Natural killer cell (primary cell): ENCODE measurements at regions not wholly inside any gene's neighbourhood (a gene's known extent, or its start where the extent isn't known, plus 50 kb on each side); places are given as distances from the start of the nearest gene placed in this dataset.

ENCODE experiments used
- ATAC-seq, 3 donors: fragments of 150-1000 bp in 2 of 3; fragments of 200-7000 bp in 1 of 3; cut with Tn5 transposase; 1 replicate in 1 of 3; 2 replicates in 2 of 3; pipeline ENCODE4 v1.10.0; 2021; ENCODE audit warnings: mild to moderate bottlenecking in 2 of 3, moderate library complexity in 2 of 3
- DNase-seq, 2 donors: peaks; one replicate each; pipeline versions ENCODE4 v3.0.0 to v3.0.0-alpha.2; 2013 to 2021; ENCODE audit warnings: mixed read lengths in 1 of 2
- H3K27ac ChIP-seq: one replicate; pipeline ENCODE4 v1.5.1; 2013; ENCODE audit warnings: mild to moderate bottlenecking, low read length
- H3K27me3 ChIP-seq: one replicate; pipeline ENCODE4 v1.6.1; 2013; ENCODE audit warnings: low read length; ENCODE audit not compliant: control insufficient read depth, insufficient read depth
- H3K36me3 ChIP-seq: one replicate; pipeline ENCODE4 v1.6.1; 2013; ENCODE audit warnings: low read length; ENCODE audit not compliant: control insufficient read depth, insufficient read depth
- H3K4me1 ChIP-seq: one replicate; pipeline ENCODE4 v1.6.1; 2013; ENCODE audit warnings: low read length; ENCODE audit not compliant: control insufficient read depth, insufficient read depth
- H3K4me3 ChIP-seq: one replicate; pipeline ENCODE4 v1.5.1; 2013; ENCODE audit warnings: low read length
- H3K9me3 ChIP-seq: one replicate; pipeline ENCODE4 v1.6.1; 2013; ENCODE audit warnings: low read length; ENCODE audit not compliant: control insufficient read depth, insufficient read depth
- H3K27ac Mint-ChIP-seq, 2 donors: one replicate each; pipeline ENCODE4 v1.8.0; 2022; ENCODE audit warnings: mild to moderate bottlenecking in 2 of 2, mixed read lengths in 2 of 2, moderate library complexity in 1 of 2
- H3K27me3 Mint-ChIP-seq, 2 donors: one replicate each; pipeline ENCODE4 v1.8.0; 2022; ENCODE audit warnings: low read depth in 2 of 2, mixed read lengths in 2 of 2
- H3K36me3 Mint-ChIP-seq: one replicate; pipeline ENCODE4 v1.8.0; 2022; ENCODE audit warnings: mixed read lengths
- H3K4me1 Mint-ChIP-seq, 2 donors: one replicate each; pipeline ENCODE4 v1.8.0; 2022; ENCODE audit warnings: mixed read lengths in 2 of 2
- H3K4me3 Mint-ChIP-seq: one replicate; pipeline ENCODE4 v1.8.0; 2022; ENCODE audit warnings: mild to moderate bottlenecking, moderate library complexity, mixed read lengths
- H3K9me3 Mint-ChIP-seq, 2 donors: one replicate each; pipeline ENCODE4 v1.8.0; 2022; ENCODE audit warnings: mixed read lengths in 2 of 2
- CTCF ChIP-seq: fragments of 200-600 bp; IDR thresholded peaks from one replicate; pipeline ENCODE4 v1.8.0; 2022; ENCODE audit warnings: antibody characterized with exemption
- WGBS: methylation state at CpG from one replicate; pipeline ENCODE4 v1.1.7; 2013; ENCODE audit warnings: missing lambda C conversion rate; ENCODE audit not compliant: insufficient coverage; 5-methylcytosine and 5-hydroxymethylcytosine counted together
- intact Hi-C: fragments of 100-400 bp; cut with micrococcal nuclease; formaldehyde crosslinking; loops from one replicate; pipeline ENCODE4 v1.14.2; 2022

- intact Hi-C loops: no loop called here
- no peak overlapping the region for H3K27ac Mint-ChIP-seq
Observed at GRCh38 chr2:33897741-33898140, 298.6 kb upstream of the FAM98A start.

GRCh38 chr2:33893824-33894223, 294.7 kb upstream of the FAM98A start:
- no peaks in the 10 kb centered on the region for H3K36me3 ChIP-seq
- no peaks in the 10 kb centered on the region for H3K9me3 ChIP-seq
- Mint-ChIP-seq H3K27me3 (no peaks in the 10 kb centered on the region), H3K4me3 (no peak overlapping the region), H3K27ac (no peak overlapping the region), H3K4me1 (no peaks in the 10 kb centered on the region), H3K9me3 (peaks cover 3 to 4% of the 10 kb centered on the region in 2 donors), H3K36me3 (no peaks in the 10 kb centered on the region)
- H3K4me1 ChIP-seq: no peaks in the 10 kb centered on the region
- H3K4me3 ChIP-seq: no peak overlapping the region
- no peak overlapping the region for H3K27ac ChIP-seq
- TF ChIP-seq CTCF: no peak
- DNase-seq: no peak
- no peaks in the 10 kb centered on the region for H3K27me3 ChIP-seq
- intact Hi-C loops: no loop called here
- 100% methylated on average over 1 of the region's 1 CpG for WGBS
- no peak for ATAC-seq

More at GRCh38 chr2:33897741-33898140, 298.6 kb upstream of the FAM98A start:
- H3K9me3 Mint-ChIP-seq: peaks cover 11 to 12% of the 10 kb centered on the region in 2 donors
- WGBS: 18% methylated on average over 1 of the region's 1 CpG
- H3K36me3 Mint-ChIP-seq: no peaks in the 10 kb centered on the region
- DNase-seq (no peak), ATAC-seq (no peak)
- Histone ChIP-seq H3K9me3 (no peaks in the 10 kb centered on the region), H3K27me3 (no peaks in the 10 kb centered on the region), H3K4me3 (no peak overlapping the region), H3K27ac (no peak overlapping the region), H3K36me3 (no peaks in the 10 kb centered on the region), H3K4me1 (no peaks in the 10 kb centered on the region)
- H3K4me3 Mint-ChIP-seq: no peak overlapping the region
- TF ChIP-seq CTCF: no peak
- no peaks in the 10 kb centered on the region for H3K4me1 Mint-ChIP-seq
- no peaks in the 10 kb centered on the region for H3K27me3 Mint-ChIP-seq

GRCh38 chr2:33891616-33892015, 292.5 kb upstream of the FAM98A start:
- no peaks in the 10 kb centered on the region for H3K4me1 ChIP-seq
- no peak overlapping the region for H3K4me3 ChIP-seq
- peaks cover 0 to 2% of the 10 kb centered on the region in 2 donors for H3K9me3 Mint-ChIP-seq
- intact Hi-C loops: no loop called here
- ATAC-seq (no peak), DNase-seq (no peak)
- H3K27me3 ChIP-seq: no peaks in the 10 kb centered on the region
- no peak for TF ChIP-seq CTCF
- H3K4me3 Mint-ChIP-seq: no peak overlapping the region
- H3K27ac Mint-ChIP-seq: no peak overlapping the region
- H3K9me3 ChIP-seq: no peaks in the 10 kb centered on the region
- no peaks in the 10 kb centered on the region for H3K36me3 Mint-ChIP-seq
- H3K27me3 Mint-ChIP-seq: no peaks in the 10 kb centered on the region
- H3K4me1 Mint-ChIP-seq: no peaks in the 10 kb centered on the region
- H3K36me3 ChIP-seq: no peaks in the 10 kb centered on the region
- WGBS: 66% methylated on average over 3 of the region's 4 CpGs
- no peak overlapping the region for H3K27ac ChIP-seq

- no peak overlapping the region for H3K27ac ChIP-seq
- no peak for ATAC-seq
- WGBS: 95% methylated on average over 6 of the region's 6 CpGs
Observed at GRCh38 chr2:33890686-33891085, 291.6 kb upstream of the FAM98A start.

More at GRCh38 chr2:33890686-33891085, 291.6 kb upstream of the FAM98A start:
- Mint-ChIP-seq H3K36me3 (no peaks in the 10 kb centered on the region), H3K27me3 (no peaks in the 10 kb centered on the region), H3K27ac (no peak overlapping the region), H3K4me3 (no peak overlapping the region), H3K4me1 (no peaks in the 10 kb centered on the region), H3K9me3 (peaks cover 0 to 2% of the 10 kb centered on the region in 2 donors)
- DNase-seq: no peak
- no peaks in the 10 kb centered on the region for H3K27me3 ChIP-seq
- no peaks in the 10 kb centered on the region for H3K9me3 ChIP-seq
- no peaks in the 10 kb centered on the region for H3K4me1 ChIP-seq
- intact Hi-C loops: no loop called here
- H3K4me3 ChIP-seq: no peak overlapping the region
- no peaks in the 10 kb centered on the region for H3K36me3 ChIP-seq
- TF ChIP-seq CTCF: no peak
